ENCODE measurements at regions not wholly inside any gene's neighbourhood (a gene's known extent, or its start where the extent isn't known, plus 50 kb on each side); places are given as distances from the start of the nearest gene placed in this dataset.

- TF ChIP-seq CTCF (IDR thresholded peaks at IDR 0.05; ENCODE audit: poor library complexity) (no peak), EZH2phosphoT487 (IDR thresholded peaks at IDR 0.05; ENCODE audit: low read depth, severe bottlenecking, unreplicated experiment) (no peak), EZH2 (IDR thresholded peaks at IDR 0.05; ENCODE audit: borderline replicate concordance) (no peak)
Measured at GRCh38 chrX:124963717-124964116, 356.0 kb upstream of the TEX13C start, which contains the start of gene TENM1.
